ENCODE measurements at regions not wholly inside any gene's neighbourhood (a gene's known extent, or its start where the extent isn't known, plus 50 kb on each side); places are given as distances from the start of the nearest gene placed in this dataset.
"Not testable (repeated sequence)": the region's sequence is repeated elsewhere in the genome, so short reads cannot be mapped to it uniquely, and the experiment has no call there.

DNA sequence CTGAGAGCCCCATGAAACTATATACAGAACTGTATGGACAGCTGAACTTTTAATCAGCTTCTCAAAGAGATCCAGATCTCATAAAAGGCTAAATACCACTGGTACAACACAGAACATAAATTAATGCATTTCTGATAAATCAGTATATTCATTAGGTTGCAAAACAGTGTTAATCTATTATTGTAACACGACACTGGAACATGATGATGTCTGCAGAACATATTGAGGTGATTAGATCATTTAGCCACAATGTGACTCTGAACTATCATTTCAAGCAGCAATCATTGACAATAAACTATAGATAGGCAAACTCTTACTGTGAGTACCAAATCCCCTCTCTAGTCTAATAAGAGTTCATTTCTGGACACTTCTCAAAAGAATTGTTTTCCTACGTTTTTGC, 50.3 kb downstream of the GASK1B start:
- DNase-seq: no peak

- DNase-seq: no peak
Observed at GRCh38 chr4:158121161-158121579, 51.7 kb downstream of the GASK1B start.

DNA sequence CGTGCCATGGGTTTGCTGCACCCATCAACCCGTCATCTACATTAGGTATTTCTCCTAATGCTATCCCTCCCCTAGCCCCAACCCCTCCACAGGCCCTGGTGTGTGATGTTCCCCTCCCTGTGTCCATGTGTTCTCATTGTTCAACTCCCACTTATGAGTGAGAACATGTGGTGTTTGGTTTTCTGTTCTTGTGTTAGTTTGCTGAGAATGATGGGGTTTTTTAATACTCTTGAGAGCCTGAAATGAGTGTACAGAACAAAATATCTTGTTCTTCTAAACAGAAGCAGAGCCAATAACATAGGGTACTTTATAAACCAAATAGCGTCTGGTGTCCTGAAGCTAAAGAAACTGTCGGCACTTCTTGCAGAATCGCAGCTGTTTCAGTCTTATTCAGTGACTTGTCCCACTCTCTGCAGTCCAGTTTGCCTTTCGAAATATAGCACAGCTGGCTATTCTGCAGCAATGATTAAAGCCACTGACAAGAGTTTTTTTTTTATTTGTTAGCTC, 52.1 kb downstream of the GASK1B start:
- DNase-seq: not testable (repeated sequence)

DNA sequence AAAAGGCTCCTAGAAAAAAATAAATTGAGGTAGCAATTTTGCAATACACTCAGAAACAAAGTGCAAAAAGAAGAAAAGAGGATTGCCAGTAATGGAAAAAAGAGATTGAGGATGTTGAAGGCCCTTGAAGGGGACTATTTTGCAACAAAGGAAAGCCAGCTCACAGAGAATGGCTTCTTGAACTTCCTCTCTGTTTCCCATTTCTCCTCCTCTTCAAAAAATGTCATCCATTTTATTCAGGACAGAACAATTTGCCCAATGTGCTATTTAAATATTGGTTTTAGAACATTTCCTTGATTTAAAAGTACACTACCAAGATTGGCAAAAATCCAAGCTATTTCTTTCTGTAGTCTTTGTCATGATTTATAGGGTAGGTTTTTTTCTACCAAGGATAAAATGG, 60.2 kb downstream of the GASK1B start:
- DNase-seq: no peak

- DNase-seq: no peak
Observed at GRCh38 chr4:158111241-158111640, 61.6 kb downstream of the GASK1B start.

DNA sequence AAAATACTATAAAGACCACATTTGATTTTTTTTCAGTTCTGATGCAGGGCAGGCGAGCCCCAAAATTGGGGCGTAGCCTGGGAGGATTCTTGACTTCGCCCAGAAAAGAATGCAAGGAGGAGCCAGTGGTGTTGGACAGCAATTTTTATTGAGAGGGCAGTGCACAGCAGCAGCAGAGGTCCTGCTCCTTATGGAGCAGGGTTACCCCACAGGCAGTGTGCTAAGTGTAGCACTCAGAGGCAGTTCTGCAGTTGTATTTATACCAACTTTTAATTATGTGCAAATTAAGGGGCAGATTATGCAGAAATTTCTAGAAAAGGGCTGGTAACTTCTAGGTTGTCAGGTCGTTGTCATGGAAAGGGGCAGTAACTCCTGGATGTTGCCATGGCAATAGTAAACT, 69.9 kb downstream of the GASK1B start:
- no peak for DNase-seq

DNA sequence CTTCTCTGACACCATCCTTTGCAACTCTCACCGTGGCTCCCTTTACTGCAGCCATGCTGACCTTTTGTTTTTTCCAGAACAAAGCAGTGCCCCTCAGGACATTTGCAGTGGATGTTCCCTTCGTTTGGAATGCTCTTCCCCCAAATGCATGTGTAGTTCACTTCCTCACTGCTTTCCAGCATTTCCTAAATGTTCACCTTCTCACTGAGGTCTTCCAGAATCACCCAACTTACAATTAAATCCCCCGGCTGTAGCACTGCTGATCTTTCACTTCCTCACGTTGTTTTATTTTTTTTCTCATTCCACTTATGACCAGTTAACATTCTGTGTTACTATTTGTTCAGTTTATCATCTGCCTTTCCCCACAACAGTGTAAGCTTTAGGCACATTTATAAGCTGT, 73.1 kb downstream of the GASK1B start:
- no peak for DNase-seq

- no peak for DNase-seq
Observed at GRCh38 chr4:158098802-158099201, 74.0 kb downstream of the GASK1B start.

GRCh38 chr4:158094413-158095134, 78.3 kb downstream of the GASK1B start:
- no peak for DNase-seq

DNA sequence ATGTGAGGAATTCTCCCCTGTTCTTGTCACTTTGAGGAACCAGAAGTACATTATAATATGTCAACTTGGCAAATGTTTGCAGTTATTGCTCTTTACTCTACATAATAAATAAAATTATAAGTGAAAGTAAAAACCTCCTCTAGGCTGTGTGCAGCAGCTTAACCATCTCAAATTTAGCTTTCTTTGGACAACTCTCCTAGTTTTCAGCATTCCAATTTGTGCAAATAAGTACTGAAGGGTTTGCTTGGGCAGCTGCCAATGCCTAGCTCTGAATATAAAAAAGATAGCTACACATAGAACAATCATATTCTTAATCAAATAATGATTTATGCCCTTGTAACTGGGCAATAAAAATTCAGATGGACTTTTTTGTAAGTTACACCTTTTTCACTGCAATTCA, 82.5 kb downstream of the GASK1B start:
- no peak for DNase-seq

- not testable (repeated sequence) for DNase-seq
Observed at GRCh38 chr4:158089897-158090296, 82.9 kb downstream of the GASK1B start.

DNA sequence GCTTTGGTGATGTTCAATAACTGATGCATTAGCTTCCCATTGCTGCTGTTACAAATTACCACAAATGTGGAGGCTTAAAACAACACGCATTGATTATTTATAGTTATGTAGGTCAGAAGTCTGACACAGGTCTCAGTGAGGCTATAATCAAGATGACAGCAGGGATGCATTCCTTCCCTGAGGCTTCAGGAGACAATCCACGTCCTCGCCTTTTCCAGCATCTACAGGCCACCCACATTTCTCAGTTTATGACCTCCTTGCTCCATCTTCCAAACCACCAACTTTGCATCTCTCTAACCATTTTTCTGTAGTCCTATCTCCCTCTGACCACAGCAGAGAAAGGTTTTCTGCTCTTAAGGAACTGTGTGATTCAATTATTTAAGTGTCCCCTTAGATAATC, 92.5 kb downstream of the GASK1B start:
- DNase-seq: peak; percentile 36

DNA sequence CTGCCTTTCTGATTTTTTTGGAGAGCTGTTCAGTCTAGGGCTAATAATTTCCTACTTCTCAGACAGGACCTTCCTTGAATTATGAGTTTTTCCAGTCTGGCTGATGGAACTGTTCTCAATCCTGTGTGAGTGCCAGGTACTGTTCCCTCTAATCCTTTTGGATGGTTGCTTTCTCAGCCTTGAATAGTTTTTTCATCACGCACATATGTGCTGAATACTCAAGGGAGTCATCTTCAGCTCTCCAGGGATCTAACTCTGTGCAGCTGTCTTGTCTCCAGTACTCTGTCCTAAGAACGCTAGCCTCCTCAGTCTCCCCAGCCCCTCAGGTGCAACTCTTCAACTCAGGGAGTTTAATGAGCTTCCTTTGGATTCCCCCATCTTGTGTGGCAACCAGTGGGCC, 93.2 kb downstream of the GASK1B start:
- peak; percentile 23 for DNase-seq

GRCh38 chr4:158077835-158078234, 95.0 kb downstream of the GASK1B start:
- no peak for DNase-seq

DNA sequence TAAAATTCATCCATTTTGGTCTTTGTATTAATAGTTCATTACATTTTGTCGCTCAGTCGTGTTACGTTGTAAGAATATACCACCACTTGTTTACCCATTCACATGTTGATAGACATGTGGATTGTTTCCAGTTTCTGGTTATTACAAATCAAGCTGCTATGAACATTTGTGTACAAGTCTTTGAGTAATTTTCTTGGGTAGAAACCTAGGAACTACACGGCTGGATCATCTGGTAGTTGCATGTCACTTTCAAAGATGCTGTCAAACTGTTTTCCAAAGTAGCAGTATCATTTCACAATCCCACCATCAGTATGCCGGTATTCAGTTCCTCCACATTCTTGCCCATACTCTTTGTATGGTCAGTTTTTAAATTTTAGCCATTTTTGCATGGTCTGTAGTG, 98.0 kb downstream of the GASK1B start:
- no peak for DNase-seq

DNA sequence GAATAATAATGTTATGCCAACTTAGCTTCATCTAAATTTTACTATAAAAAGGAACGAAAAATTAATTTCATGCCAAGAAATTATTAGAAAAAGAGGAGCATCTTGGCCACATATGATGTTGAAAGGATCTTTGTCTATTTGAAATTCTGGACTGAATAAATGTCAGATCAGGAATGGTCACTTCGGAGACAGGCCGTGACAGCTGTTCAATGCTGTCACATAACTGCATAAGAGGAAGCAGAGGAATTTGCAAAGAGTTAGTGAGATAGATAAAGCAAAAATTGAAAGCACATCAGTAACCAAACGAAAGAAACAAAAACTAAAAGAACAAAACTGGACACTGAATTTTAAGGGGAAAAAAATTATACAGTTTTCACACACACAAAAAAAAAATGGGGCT, 100.9 kb downstream of the GASK1B start:
- DNase-seq: no peak

DNA sequence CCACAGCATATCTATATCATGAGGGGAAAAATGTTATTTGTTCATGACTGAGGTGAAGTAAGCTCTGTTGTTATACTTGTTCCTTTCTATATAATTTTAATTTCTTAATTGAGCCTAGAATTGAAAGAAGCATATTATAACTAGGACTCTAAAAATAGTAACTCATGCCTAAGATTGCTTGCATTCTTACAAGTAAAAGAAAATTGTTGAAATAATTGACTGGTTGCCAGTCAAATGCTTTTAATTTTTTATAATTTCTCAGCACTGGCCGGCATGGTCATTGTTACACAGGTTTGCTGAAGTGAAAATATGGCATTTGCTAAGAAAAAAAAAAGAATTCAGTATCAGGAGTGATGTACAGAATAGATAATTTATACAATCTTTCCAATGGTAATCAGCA, 104.8 kb downstream of the GASK1B start:
- no peak for DNase-seq

DNA sequence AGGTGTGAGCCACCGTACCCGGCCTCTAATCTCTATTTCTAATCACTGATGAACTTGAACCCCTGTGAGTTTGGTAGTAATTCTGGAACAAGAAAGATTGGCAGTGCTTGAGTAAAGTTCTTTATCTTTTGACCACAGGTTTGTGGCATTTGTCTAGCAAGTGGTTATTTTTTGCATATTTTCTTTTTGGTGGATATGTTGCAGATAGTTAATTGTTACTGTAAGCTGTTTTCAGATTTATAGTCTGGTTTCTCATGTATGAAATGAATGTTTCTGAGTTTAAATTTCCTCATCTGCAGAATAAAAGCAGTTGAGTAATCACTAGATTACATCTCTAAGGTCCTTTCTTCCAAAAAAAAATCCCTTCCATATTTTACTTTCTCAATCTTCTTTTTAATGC, 105.2 kb downstream of the GASK1B start:
- no peak for DNase-seq

GRCh38 chr4:158065603-158066002, 107.2 kb downstream of the GASK1B start:
- DNase-seq: no peak

DNA sequence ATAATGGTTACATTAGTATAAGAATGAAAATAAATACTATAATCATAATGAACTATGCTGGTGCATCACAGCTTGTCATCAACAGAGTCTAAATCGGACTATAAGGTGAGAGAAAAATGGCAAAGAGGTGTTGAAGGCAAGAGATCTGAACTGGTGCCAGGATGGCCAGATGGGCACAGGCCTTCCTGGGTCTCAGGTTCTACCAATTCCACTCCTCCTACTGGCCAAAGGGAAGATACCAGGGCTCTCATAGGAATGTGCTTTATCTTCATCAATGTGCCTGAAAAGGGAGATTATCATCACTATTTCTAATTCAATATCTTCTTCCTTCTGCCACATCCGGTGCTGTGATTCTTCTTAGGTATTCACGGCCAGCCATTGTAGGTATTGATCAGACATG, 107.6 kb downstream of the GASK1B start:
- DNase-seq: no peak

DNA sequence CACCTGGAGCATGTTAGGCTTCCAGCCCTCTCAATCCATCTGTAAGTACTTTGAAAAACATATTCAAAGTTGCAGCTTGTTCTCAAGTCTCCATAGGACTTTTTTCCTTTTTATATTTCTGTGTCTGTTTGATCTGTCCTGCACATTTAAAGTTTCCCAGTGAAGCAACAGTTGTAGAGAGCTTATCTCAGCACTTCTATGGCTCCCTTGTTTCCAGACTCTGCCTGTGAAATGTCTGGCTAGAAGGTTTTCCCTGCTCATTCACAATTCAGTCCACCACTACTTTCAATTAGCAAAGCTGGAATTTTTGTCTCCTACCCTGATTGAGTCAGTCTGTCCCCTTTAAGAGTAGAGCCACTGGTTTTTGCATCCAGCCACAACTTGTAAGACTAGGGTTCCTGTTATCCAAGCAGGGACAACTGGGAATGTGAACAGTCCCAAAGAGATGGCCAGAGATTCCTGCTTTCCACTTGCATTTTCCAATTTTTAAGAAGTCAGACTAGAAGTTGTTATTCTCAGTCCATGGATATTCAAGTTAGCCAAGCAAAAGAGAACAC, 116.1 kb downstream of the GASK1B start:
- no peak for DNase-seq

DNA sequence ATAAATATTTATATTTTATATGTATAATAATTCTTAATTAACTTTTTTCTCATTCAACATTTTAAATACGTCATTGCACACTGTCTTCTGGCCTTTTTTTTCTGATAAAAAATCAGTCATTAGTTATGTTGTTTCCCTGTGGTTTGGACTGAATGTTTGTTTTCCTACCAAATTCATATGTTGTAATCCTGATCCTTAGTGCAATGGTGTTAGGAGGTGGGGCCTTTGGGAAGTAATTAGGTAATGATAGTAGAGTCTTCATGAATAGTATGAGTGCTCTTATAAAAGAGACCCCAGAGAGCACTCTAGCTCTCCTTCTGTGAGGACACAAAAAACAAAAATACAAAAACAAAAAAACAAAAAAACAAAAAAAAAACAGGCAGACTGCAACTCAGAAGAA, 117.2 kb downstream of the GASK1B start:
- no peak for DNase-seq

DNA sequence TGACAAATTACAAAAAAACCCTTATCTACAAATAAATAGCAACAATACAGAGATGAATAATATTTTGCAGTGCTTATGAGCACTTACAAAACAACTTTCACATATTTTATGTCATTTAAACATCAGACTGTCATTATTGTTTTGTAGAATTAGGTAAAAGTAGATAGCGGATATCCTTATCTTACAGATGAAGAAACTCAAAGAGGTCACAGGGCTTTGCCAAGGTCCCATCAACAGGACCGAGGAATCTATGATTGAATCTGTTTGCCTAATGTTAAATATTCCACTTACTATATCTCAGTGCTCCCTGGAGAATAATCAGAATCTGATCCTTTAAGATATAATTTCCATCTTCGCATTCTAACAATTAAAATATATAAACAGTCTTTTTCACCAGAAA, 119.0 kb downstream of the GASK1B start:
- DNase-seq: no peak

- no peak for DNase-seq
Observed at GRCh38 chr4:158053086-158053485, 119.7 kb downstream of the GASK1B start.

Measured in retina (tissue), 1 donor.